NCI-H1105 (cell line): ENCODE measurements at regions not wholly inside any gene's neighbourhood (a gene's known extent, or its start where the extent isn't known, plus 50 kb on each side); places are given as distances from the start of the nearest gene placed in this dataset.
"Not testable (repeated sequence)": the region's sequence is repeated elsewhere in the genome, so short reads cannot be mapped to it uniquely, and the experiment has no call there.

Experiments used
- DNase-seq: peaks from one replicate; lab custom pipeline; 2025; lab: John Stamatoyannopoulos, UW

GRCh38 chr17:54191261-54191660 lies 368.5 kb downstream of the KIF2B start:
- no peak for DNase-seq

DNA sequence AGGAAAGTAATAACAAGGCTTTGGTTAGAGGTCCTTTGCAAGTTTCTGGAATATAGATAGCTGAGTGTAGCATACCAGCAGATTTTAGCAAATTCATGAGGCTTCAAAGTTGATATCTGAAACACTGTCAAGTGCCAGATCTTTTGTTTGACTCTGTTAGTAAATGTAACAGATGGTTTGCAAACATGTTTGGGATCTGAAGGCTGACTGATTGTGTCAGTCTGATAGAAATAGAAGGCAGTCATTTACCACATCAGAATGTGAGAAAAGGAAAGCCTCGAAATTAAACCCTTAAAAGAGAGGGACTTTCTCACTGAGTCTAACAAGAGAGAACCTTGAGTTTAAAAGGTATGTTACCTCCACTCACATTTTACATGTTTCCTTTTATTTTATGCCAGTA lies 371.5 kb downstream of the KIF2B start:
- DNase-seq, result no peak

GRCh38 chr17:54196751-54197150 lies 374.0 kb downstream of the KIF2B start:
- no peak for DNase-seq

- DNase-seq, result not testable (repeated sequence)
These were observed 378.7 kb downstream of the KIF2B start for GRCh38 chr17:54201380-54201779.

GRCh38 chr17:54220829-54221228 lies 398.1 kb downstream of the KIF2B start:
- DNase-seq, result no peak

DNA sequence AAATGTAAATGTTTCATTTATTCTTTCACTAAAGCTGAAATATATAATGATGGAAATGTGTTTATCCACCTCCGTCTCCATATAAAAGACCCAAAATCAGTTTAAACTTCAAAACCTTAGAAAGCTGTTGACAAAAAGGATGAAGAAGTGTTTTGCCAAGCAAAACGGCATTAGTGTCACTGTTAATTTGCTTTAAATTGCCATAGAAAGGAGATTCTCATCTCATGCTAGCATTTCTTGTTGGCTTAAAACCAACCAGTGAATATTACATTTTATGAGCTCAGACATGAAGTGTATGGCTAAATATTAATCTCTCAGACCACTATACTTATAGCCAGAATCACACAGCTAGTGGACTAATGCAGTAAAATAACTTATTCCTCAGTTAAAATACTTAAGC lies 398.8 kb downstream of the KIF2B start:
- no peak for DNase-seq

DNA sequence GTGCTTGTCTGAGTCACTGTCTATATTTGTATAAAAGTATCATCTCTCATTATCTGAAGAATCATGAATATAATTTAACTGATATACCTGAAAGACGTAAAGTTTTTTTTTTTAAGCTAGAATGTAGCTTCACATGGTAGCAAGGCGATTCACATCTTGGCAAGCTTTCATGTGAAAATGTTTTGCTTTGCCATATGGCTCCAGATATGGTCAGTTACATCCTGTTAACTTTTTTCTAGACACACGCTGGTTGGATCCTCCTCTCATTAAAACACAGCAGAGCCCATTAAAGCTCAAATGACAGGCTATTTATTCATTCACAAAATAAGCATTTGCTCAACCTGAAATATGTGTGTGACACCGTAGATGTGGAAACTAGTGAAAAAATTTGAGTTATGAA lies 412.8 kb downstream of the KIF2B start:
- DNase-seq, result no peak

DNA sequence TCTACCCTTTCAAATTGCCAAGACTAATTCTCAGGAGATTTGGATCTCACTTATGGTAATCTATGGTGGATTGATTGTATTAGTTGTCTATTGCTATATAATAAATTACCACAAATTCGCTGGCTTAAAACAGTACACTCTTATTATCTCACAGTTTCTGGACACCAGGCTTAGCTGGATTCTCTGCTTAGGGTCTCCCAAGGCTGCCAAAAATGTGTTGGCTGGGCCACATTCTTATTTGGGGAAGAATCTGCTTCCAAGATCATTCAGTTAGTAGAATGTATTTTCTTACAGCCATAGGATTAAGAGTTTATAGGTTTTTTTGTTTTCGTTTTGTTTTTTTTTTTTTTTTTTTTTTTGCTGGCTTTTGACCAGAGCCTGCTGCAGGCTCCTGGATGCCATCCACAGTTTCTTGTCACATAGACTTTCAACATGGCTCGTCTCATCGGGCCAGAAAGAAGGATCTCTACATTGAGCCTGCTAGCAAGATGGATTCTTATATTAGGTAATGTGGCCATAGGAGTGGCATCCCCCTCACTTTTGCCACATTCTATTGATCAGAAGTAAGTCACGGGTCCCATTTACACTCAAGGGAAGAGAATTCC lies 415.3 kb downstream of the KIF2B start:
- DNase-seq, result no peak

DNA sequence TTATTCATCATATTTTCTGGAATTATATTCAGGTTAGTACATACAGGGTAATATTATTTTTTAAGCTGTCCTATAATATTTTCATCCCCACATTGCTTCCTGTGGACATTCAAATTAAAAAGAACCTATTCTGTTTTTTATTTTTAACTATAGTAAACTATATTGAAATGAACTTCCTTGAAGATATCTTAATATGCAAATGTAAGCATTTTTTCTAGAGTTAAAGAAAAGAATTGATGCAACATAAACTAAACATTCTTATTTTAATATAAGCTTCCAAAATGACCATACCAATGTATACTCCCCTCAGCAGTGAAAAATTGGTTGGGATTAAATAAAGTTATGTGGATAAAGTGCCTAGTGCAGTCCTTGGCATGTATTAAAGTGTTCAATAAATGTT lies 416.6 kb downstream of the KIF2B start:
- DNase-seq, result no peak

- DNase-seq, result no peak
These were observed 433.0 kb downstream of the KIF2B start for GRCh38 chr17:54255696-54256095.

- DNase-seq, result no peak
These were observed 433.7 kb downstream of the KIF2B start for GRCh38 chr17:54256401-54256929.

DNA sequence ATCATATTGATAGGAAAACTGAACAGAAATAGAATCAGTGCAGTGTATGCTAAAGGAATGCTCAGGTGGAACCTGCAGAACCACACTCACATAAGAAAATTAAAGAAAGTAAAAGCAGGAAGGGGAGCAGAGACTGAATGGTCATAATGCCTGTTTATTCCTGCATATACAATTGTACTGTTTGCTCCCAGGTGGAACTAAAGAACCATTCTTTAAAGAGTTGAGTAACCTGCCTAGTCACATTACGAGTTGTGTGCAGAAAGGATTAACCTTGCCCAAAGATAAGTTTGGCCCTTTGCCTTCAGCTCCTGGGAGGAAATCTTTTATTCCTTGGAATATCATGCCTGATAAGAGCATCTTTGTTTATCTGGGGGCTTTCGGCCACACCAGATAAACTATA lies 434.7 kb downstream of the KIF2B start:
- no peak for DNase-seq

GRCh38 chr17:54259476-54259875 lies 436.7 kb downstream of the KIF2B start:
- DNase-seq, result peak; percentile 22

- DNase-seq, result no peak
These were observed 438.7 kb downstream of the KIF2B start for GRCh38 chr17:54261465-54261864.

- no peak for DNase-seq
These were observed 447.2 kb downstream of the KIF2B start for GRCh38 chr17:54269881-54270280.

DNA sequence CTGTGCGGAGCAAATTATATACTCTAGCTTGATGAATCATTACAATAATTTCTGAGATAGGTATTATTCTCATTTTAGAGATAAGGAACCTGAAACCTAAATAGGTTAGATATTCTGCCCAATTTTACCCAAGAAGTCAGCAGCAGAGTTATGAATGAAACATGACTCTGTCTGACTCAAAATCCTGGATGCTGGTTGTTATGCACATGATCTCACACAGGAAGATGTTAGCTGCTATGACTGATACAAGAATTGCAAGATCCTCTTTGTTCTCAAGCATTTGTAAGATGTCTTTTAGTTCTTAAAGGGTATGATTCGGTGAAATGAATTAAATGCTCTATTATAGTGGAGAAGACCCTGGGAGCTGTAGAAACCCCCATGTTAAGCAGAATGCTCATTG lies 447.8 kb downstream of the KIF2B start:
- DNase-seq, result no peak

- DNase-seq, result no peak
These were observed 455.1 kb downstream of the KIF2B start for GRCh38 chr17:54277868-54278267.

- DNase-seq, result no peak
These were observed 458.0 kb downstream of the KIF2B start for GRCh38 chr17:54280741-54281140.

DNA sequence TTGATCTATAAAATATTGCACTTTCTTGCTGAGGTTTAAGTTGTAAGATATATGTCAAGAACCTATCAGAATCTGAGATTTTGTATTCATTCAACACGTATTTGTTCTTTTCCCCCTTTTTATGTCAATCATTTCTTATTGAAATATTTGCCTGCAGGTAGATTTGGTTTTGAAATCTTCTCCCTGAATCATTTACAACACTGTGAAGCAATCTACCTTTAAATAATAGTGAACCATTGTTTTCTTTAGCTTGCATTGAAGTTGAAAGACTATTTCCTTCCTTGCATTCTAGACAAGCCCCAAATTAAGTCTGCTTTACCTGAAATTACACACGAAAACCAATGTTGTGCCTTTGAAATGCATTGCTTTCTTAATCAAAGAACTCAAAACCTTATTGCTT lies 460.2 kb downstream of the KIF2B start:
- no peak for DNase-seq

DNA sequence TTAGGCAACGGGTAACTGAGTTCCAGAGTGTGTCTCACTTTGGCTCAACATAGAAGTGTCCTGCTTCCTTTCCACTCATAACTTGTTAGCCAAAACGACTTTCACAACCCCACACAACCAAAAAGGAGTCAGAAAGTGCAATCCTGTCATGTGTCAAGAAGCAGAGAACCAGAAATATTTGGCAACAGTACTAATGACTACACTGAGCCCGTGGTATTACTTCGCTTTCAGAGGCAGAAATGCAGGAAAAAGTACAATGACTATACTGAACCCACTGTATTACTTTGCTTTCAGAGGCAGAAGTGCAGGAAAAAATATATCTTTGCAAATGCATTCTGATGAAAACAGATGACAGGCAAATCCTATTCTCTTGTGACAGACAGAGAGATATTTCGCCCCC lies 484.6 kb downstream of the KIF2B start:
- DNase-seq, result no peak

GRCh38 chr17:54324813-54325212 lies 502.1 kb downstream of the KIF2B start:
- no peak for DNase-seq

GRCh38 chr17:54339731-54340130 lies 517.0 kb downstream of the KIF2B start:
- DNase-seq, result no peak

GRCh38 chr17:54347495-54347894 lies 524.8 kb downstream of the KIF2B start:
- no peak for DNase-seq

DNA sequence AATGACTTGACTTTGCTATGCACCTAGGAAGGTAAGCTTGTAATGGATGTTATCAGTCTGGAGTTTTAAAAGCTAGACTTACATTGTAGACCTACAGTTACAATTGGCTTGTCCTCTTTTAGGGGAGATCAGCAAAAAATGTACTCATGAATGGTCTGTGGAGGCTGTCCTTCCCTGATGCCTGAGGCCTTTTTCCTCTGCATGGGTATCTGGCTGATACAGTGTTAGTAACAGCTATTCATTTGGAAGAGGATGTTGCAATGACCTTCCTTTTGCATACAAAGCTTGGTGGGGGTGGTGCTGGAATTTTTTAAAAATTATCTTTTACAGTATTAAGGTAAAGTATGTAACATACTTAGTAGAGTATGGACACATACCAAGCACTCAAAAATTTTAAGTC lies 525.5 kb downstream of the KIF2B start:
- DNase-seq, result no peak
